GM23338 (cell line): ENCODE measurements at regions not wholly inside any gene's neighbourhood (a gene's known extent, or its start where the extent isn't known, plus 50 kb on each side); places are given as distances from the start of the nearest gene placed in this dataset.

Experiments used
- ATAC-seq: fragments of 200-7000 bp; cut with Tn5 transposase; 3 replicates; pipeline ENCODE4 v1.9.1; 2020
- DNase-seq: peaks from one replicate; pipeline ENCODE4 v3.0.0-alpha.2; 2015; ENCODE audit warnings: low spot score
- H2AFZ ChIP-seq: fragments of 200-600 bp; sonication (generic); 2 replicates; pipeline ENCODE4 v1.8.0; 2016; ENCODE audit warnings: antibody characterized with exemption, mild to moderate bottlenecking, moderate library complexity
- H3F3A ChIP-seq: fragments of 200-600 bp; sonication (generic); replicated peaks from 2 replicates; pipeline ENCODE4 v1.8.0; 2017; ENCODE audit warnings: antibody characterized with exemption, mixed run types, low read depth
- H3K27ac ChIP-seq: fragments of 200-600 bp; sonication (generic); 2 replicates; pipeline ENCODE4 v1.6.1; 2016; ENCODE audit warnings: low read depth
- H3K27me3 ChIP-seq: fragments of 200-600 bp; sonication (generic); 2 replicates; pipeline ENCODE4 v1.8.0; 2016; ENCODE audit warnings: mild to moderate bottlenecking, mixed run types, moderate library complexity; ENCODE audit not compliant: insufficient read depth
- H3K36me3 ChIP-seq: fragments of 200-600 bp; sonication (generic); 2 replicates; pipeline ENCODE4 v1.8.0; 2016; ENCODE audit warnings: mild to moderate bottlenecking; ENCODE audit not compliant: insufficient read depth
- H3K4me1 ChIP-seq: fragments of 200-600 bp; sonication (generic); 2 replicates; pipeline ENCODE4 v1.8.0; 2016; ENCODE audit warnings: mild to moderate bottlenecking, moderate library complexity; ENCODE audit not compliant: insufficient read depth
- H3K4me2 ChIP-seq: fragments of 200-600 bp; sonication (generic); 2 replicates; pipeline ENCODE4 v1.7.1; 2017; ENCODE audit warnings: mixed run types
- H3K4me3 ChIP-seq: fragments of 200-600 bp; sonication (generic); 2 replicates; pipeline ENCODE4 v1.6.1; 2016; ENCODE audit warnings: mixed run types
- H3K79me2 ChIP-seq: fragments of 200-600 bp; sonication (generic); replicated peaks from 2 replicates; pipeline ENCODE4 v1.8.0; 2017; ENCODE audit warnings: mild to moderate bottlenecking; ENCODE audit not compliant: insufficient read depth
- H3K9me2 ChIP-seq: fragments of 200-600 bp; sonication (generic); 2 replicates; pipeline ENCODE4 v1.8.0; 2017; ENCODE audit not compliant: insufficient read depth
- H4K20me1 ChIP-seq: fragments of 200-600 bp; sonication (generic); replicated peaks from 2 replicates; pipeline ENCODE4 v1.8.0; 2017; ENCODE audit warnings: mild to moderate bottlenecking; ENCODE audit not compliant: insufficient read depth
- H3K27ac Mint-ChIP-seq: 2 replicates; pipeline ENCODE4 v1.8.0; 2020; ENCODE audit warnings: inconsistent platforms, mild to moderate bottlenecking, moderate library complexity, mixed read lengths
- H3K27me3 Mint-ChIP-seq: 3 replicates; pipeline ENCODE4 v1.8.0; 2022; ENCODE audit warnings: low read depth, mild to moderate bottlenecking, moderate library complexity, mixed read lengths, inconsistent platforms; ENCODE audit not compliant: insufficient read depth, poor library complexity
- H3K36me3 Mint-ChIP-seq: 3 replicates; pipeline ENCODE4 v1.8.0; 2021; ENCODE audit warnings: low read depth, mild to moderate bottlenecking, inconsistent platforms, moderate library complexity, mixed read lengths
- H3K4me1 Mint-ChIP-seq: 3 replicates; pipeline ENCODE4 v1.8.0; 2020; ENCODE audit warnings: mild to moderate bottlenecking, inconsistent platforms, mixed read lengths
- H3K4me3 Mint-ChIP-seq: 3 replicates; pipeline ENCODE4 v1.8.0; 2021; ENCODE audit warnings: moderate library complexity, mild to moderate bottlenecking, inconsistent platforms, mixed read lengths
- H3K9me3 Mint-ChIP-seq: 3 replicates; pipeline ENCODE4 v1.8.0; 2020; ENCODE audit warnings: moderate library complexity, mild to moderate bottlenecking, inconsistent platforms, mixed read lengths
- CREB1 ChIP-seq: fragments of 250-450 bp; sonication (Bioruptor Pico); IDR thresholded peaks from 2 replicates; pipeline ENCODE4 v1.5.0; 2020; ENCODE audit warnings: low read depth, mild to moderate bottlenecking, moderate library complexity
- EZH2 ChIP-seq: fragments of 200-600 bp; sonication (generic); IDR thresholded peaks from one replicate; pipeline ENCODE4 v1.8.0; 2017; ENCODE audit warnings: antibody characterized with exemption, mild to moderate bottlenecking, low read depth; ENCODE audit not compliant: unreplicated experiment
- EZH2phosphoT487 ChIP-seq: fragments of 200-600 bp; sonication (generic); IDR thresholded peaks from one replicate; pipeline ENCODE4 v1.8.1; 2018; ENCODE audit warnings: antibody characterized with exemption; ENCODE audit not compliant: unreplicated experiment
- JUNB ChIP-seq: IDR thresholded peaks from one replicate; pipeline ENCODE4 v1.6.1; 2016; ENCODE audit warnings: antibody characterized with exemption; ENCODE audit not compliant: unreplicated experiment
- NANOG ChIP-seq: IDR thresholded peaks from 2 replicates; pipeline ENCODE4 v1.6.1; 2016; ENCODE audit warnings: antibody characterized with exemption, borderline replicate concordance
- POLR2AphosphoS5 ChIP-seq: IDR thresholded peaks from 2 replicates; pipeline ENCODE4 v1.6.1; 2016; ENCODE audit warnings: antibody characterized with exemption, low read depth
- STAT1 ChIP-seq: IDR thresholded peaks from one replicate; pipeline ENCODE4 v1.6.1; 2016; ENCODE audit warnings: antibody characterized with exemption; ENCODE audit not compliant: unreplicated experiment
- ZNF114 ChIP-seq: fragments of 250-450 bp; sonication (Bioruptor Pico); IDR thresholded peaks from 2 replicates; pipeline ENCODE4 v1.5.0; 2020; ENCODE audit warnings: mild to moderate bottlenecking, moderate library complexity
- ZNF331 ChIP-seq: fragments of 250-450 bp; sonication (Bioruptor Pico); IDR thresholded peaks from 2 replicates; pipeline ENCODE4 v1.5.0; 2020; ENCODE audit warnings: low read depth, mild to moderate bottlenecking, moderate library complexity
- TF ChIP-seq, protein P1 (sequence below): IDR thresholded peaks from one replicate; pipeline ENCODE4 v1.6.1; 2018; ENCODE audit warnings: antibody characterized with exemption; ENCODE audit not compliant: unreplicated experiment
- TF ChIP-seq, protein P2 (sequence below): IDR thresholded peaks from 2 replicates; pipeline ENCODE4 v1.6.1; 2016; ENCODE audit warnings: antibody characterized with exemption
- TF ChIP-seq, protein P3 (sequence below), 2 experiments: fragments of 200-600 bp in 1 of 2; sonication (generic) in 1 of 2; conservative IDR thresholded peaks; 2 replicates each; pipeline versions ENCODE4 v1.5.1 to v1.6.1; 2016 to 2017; ENCODE audit warnings: antibody characterized with exemption in 2 of 2, low read depth in 2 of 2, mild to moderate bottlenecking in 2 of 2, moderate library complexity in 1 of 2
- TF ChIP-seq, protein P4 (sequence below): fragments of 250-450 bp; sonication (Bioruptor Pico); IDR thresholded peaks from 2 replicates; pipeline ENCODE4 v1.5.0; 2020; ENCODE audit warnings: mild to moderate bottlenecking, moderate library complexity

DNA sequence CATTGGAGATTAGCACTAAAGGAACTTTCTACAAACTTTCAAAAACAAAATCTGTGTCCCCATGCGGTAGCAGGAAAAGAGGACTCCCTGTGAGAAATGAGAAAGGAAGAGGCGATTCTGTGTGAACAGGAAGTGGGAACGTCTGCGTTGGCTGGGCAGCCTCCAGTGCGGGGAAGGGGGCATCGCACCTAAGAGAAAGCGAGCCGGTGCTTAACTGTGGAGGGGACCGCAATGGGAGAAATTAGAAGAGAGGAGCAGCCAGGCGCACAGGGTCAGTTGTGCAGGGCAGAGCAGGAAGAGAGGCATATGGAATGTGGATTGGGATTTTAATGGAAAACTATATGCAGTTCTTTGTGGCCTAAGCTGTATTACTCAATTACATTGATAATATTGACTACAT, 77.4 kb upstream of the DOCK9 start (continued):
- TF ChIP-seq CREB1: no peak
- no peak for TF ChIP-seq ZNF331 (CRISPR knock-in tag)
- no peak for TF ChIP-seq EZH2

DNA sequence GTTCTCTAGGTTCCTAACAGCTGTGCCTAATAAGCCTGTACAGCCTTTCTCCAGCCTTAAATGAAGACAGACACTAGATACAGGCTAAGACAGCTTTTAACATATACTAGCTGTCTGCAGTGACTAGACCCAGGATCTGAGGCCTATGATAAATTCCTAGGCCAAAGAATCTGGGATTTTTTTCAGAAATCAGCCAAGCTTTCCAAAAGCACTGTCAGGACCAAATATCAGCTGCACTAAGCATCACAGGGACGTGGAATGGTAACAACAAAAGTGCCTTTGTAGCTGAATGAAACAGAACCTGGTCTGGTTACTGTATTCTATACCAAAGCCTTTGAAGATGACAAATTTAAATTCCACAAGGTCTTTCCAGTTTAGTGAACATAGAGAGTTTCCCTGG, 77.9 kb upstream of the DOCK9 start:
- peaks cover 33% of the 10 kb centered on the region for H3K4me1 ChIP-seq
- H3K9me2 ChIP-seq: peaks cover 8% of the 10 kb centered on the region; the same call in 1 of the 2 replicates
- no peak overlapping the region for H3K4me3 ChIP-seq
- no peak for TF ChIP-seq POLR2AphosphoS5
- no peak for TF ChIP-seq EZH2phosphoT487
- TF ChIP-seq CREB1: no peak
- no peak for TF ChIP-seq STAT1
- TF ChIP-seq NANOG: no peak
- TF ChIP-seq, protein P1, sequence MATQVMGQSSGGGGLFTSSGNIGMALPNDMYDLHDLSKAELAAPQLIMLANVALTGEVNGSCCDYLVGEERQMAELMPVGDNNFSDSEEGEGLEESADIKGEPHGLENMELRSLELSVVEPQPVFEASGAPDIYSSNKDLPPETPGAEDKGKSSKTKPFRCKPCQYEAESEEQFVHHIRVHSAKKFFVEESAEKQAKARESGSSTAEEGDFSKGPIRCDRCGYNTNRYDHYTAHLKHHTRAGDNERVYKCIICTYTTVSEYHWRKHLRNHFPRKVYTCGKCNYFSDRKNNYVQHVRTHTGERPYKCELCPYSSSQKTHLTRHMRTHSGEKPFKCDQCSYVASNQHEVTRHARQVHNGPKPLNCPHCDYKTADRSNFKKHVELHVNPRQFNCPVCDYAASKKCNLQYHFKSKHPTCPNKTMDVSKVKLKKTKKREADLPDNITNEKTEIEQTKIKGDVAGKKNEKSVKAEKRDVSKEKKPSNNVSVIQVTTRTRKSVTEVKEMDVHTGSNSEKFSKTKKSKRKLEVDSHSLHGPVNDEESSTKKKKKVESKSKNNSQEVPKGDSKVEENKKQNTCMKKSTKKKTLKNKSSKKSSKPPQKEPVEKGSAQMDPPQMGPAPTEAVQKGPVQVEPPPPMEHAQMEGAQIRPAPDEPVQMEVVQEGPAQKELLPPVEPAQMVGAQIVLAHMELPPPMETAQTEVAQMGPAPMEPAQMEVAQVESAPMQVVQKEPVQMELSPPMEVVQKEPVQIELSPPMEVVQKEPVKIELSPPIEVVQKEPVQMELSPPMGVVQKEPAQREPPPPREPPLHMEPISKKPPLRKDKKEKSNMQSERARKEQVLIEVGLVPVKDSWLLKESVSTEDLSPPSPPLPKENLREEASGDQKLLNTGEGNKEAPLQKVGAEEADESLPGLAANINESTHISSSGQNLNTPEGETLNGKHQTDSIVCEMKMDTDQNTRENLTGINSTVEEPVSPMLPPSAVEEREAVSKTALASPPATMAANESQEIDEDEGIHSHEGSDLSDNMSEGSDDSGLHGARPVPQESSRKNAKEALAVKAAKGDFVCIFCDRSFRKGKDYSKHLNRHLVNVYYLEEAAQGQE: no peak
- TF ChIP-seq ZNF331 (CRISPR knock-in tag): no peak
- TF ChIP-seq EZH2: no peak
- TF ChIP-seq, protein P2, sequence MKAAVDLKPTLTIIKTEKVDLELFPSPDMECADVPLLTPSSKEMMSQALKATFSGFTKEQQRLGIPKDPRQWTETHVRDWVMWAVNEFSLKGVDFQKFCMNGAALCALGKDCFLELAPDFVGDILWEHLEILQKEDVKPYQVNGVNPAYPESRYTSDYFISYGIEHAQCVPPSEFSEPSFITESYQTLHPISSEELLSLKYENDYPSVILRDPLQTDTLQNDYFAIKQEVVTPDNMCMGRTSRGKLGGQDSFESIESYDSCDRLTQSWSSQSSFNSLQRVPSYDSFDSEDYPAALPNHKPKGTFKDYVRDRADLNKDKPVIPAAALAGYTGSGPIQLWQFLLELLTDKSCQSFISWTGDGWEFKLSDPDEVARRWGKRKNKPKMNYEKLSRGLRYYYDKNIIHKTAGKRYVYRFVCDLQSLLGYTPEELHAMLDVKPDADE: no peak
- TF ChIP-seq ZNF114 (CRISPR knock-in tag): no peak
- TF ChIP-seq, protein P3, sequence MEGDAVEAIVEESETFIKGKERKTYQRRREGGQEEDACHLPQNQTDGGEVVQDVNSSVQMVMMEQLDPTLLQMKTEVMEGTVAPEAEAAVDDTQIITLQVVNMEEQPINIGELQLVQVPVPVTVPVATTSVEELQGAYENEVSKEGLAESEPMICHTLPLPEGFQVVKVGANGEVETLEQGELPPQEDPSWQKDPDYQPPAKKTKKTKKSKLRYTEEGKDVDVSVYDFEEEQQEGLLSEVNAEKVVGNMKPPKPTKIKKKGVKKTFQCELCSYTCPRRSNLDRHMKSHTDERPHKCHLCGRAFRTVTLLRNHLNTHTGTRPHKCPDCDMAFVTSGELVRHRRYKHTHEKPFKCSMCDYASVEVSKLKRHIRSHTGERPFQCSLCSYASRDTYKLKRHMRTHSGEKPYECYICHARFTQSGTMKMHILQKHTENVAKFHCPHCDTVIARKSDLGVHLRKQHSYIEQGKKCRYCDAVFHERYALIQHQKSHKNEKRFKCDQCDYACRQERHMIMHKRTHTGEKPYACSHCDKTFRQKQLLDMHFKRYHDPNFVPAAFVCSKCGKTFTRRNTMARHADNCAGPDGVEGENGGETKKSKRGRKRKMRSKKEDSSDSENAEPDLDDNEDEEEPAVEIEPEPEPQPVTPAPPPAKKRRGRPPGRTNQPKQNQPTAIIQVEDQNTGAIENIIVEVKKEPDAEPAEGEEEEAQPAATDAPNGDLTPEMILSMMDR (conservative IDR thresholded peaks at IDR 0.05; ENCODE audit: low read depth in 2 of 2): no peak
- TF ChIP-seq, protein P4, sequence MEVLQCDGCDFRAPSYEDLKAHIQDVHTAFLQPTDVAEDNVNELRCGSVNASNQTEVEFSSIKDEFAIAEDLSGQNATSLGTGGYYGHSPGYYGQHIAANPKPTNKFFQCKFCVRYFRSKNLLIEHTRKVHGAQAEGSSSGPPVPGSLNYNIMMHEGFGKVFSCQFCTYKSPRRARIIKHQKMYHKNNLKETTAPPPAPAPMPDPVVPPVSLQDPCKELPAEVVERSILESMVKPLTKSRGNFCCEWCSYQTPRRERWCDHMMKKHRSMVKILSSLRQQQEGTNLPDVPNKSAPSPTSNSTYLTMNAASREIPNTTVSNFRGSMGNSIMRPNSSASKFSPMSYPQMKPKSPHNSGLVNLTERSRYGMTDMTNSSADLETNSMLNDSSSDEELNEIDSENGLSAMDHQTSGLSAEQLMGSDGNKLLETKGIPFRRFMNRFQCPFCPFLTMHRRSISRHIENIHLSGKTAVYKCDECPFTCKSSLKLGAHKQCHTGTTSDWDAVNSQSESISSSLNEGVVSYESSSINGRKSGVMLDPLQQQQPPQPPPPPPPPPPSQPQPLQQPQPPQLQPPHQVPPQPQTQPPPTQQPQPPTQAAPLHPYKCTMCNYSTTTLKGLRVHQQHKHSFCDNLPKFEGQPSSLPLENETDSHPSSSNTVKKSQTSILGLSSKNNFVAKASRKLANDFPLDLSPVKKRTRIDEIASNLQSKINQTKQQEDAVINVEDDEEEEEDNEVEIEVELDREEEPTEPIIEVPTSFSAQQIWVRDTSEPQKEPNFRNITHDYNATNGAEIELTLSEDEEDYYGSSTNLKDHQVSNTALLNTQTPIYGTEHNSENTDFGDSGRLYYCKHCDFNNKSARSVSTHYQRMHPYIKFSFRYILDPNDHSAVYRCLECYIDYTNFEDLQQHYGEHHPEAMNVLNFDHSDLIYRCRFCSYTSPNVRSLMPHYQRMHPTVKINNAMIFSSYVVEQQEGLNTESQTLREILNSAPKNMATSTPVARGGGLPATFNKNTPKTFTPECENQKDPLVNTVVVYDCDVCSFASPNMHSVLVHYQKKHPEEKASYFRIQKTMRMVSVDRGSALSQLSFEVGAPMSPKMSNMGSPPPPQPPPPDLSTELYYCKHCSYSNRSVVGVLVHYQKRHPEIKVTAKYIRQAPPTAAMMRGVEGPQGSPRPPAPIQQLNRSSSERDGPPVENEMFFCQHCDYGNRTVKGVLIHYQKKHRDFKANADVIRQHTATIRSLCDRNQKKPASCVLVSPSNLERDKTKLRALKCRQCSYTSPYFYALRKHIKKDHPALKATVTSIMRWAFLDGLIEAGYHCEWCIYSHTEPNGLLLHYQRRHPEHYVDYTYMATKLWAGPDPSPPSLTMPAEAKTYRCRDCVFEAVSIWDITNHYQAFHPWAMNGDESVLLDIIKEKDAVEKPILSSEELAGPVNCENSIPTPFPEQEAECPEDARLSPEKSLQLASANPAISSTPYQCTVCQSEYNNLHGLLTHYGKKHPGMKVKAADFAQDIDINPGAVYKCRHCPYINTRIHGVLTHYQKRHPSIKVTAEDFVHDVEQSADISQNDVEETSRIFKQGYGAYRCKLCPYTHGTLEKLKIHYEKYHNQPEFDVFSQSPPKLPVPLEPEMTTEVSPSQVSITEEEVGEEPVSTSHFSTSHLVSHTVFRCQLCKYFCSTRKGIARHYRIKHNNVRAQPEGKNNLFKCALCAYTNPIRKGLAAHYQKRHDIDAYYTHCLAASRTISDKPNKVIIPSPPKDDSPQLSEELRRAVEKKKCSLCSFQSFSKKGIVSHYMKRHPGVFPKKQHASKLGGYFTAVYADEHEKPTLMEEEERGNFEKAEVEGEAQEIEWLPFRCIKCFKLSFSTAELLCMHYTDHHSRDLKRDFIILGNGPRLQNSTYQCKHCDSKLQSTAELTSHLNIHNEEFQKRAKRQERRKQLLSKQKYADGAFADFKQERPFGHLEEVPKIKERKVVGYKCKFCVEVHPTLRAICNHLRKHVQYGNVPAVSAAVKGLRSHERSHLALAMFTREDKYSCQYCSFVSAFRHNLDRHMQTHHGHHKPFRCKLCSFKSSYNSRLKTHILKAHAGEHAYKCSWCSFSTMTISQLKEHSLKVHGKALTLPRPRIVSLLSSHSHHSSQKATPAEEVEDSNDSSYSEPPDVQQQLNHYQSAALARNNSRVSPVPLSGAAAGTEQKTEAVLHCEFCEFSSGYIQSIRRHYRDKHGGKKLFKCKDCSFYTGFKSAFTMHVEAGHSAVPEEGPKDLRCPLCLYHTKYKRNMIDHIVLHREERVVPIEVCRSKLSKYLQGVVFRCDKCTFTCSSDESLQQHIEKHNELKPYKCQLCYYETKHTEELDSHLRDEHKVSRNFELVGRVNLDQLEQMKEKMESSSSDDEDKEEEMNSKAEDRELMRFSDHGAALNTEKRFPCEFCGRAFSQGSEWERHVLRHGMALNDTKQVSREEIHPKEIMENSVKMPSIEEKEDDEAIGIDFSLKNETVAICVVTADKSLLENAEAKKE (CRISPR knock-in tag): no peak
- TF ChIP-seq JUNB: no peak
- H3K27me3 ChIP-seq: no peaks in the 10 kb centered on the region
- no peak overlapping the region for H3K27ac Mint-ChIP-seq
- H3K4me3 Mint-ChIP-seq: no peak overlapping the region
- H3K27me3 Mint-ChIP-seq: no peaks in the 10 kb centered on the region
- no peaks in the 10 kb centered on the region for H3K79me2 ChIP-seq
- DNase-seq: no peak
- H4K20me1 ChIP-seq: no peaks in the 10 kb centered on the region
- H3F3A ChIP-seq: no peaks in the 10 kb centered on the region
- H3K27ac ChIP-seq: 0 out of 2 replicates have a peak overlapping the region, but pooled peaks have one; percentile 30
- H3K36me3 ChIP-seq: no peaks in the 10 kb centered on the region
- no peak overlapping the region for H3K4me2 ChIP-seq
- H3K4me1 Mint-ChIP-seq: peaks cover 32% of the 10 kb centered on the region
- H2AFZ ChIP-seq: no peak overlapping the region
- H3K9me3 Mint-ChIP-seq: no peaks in the 10 kb centered on the region
- no peak for ATAC-seq
- no peaks in the 10 kb centered on the region; the same call in 2 of the 3 replicates for H3K36me3 Mint-ChIP-seq
